GM10266 (cell line): ENCODE measurements at regions not wholly inside any gene's neighbourhood (a gene's known extent, or its start where the extent isn't known, plus 50 kb on each side); places are given as distances from the start of the nearest gene placed in this dataset.

ENCODE experiments used
- DNase-seq: peaks from one replicate; pipeline ENCODE4 v3.0.0; 2012; ENCODE audit errors: extremely low spot score
- CTCF ChIP-seq: IDR thresholded peaks from 2 replicates; pipeline ENCODE4 v1.5.1; 2012; ENCODE audit warnings: mild to moderate bottlenecking, low read depth; ENCODE audit not compliant: control insufficient read depth, insufficient read depth; ENCODE audit errors: missing control alignments

DNA sequence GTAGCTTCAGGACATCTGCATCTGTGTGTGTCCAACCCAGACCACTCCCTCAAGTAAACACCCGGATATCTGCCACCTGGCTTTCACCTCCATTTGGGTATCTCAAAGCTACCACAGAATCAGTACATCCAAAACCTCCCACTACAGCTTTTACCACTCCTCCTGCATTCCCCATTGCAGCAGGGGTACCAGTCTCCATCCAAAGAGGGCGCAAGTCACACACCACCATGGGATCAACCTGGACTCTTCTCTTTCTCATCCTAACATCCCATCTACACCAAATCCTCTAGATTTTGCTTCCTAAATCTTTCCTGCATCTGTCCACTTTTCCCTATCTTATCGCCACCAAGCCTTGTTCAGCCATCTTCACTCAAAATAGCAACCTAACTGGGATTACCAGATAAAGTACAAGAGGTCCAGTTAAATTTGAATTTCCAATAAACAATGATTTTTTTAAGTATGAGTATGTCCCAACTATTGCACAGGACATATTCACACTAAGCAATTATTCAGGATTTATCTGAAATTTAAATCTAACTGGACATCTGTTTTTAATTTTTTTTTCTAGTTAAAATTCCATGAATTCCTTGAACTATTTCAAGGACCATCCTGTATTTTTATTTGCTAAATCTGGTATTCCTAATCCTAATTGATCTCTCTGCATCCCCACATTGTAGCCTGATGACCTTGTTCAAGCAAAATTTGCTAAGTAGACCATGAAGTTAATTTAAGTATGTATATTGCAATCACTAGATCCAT is 164.3 kb upstream of the MLN start:
- DNase-seq, result no peak
- no peak for TF ChIP-seq CTCF

DNA sequence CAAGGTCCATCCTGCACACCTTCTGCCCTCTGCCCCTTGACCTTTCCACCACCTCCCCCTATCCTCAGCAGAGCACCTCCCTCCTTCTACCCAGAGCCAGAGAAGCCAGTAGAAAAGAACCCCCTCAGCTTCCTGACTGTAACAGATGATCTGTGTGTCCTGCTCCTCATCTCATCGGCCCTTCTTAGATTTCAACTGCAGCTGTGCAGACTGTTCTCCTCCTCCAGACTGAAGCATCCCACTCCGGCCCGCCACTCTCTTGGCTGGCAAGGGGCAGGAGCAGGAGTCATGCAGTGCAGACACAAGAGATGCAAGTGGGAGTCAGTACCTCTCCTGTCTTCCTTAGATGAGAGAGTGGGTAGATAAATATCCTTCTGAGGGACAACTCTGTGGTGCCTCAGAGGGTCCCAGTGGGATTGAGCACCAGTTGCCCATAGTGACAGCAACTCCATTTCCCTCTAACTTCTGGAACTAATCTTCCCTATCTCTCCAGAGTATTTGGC is 163.5 kb upstream of the MLN start:
- no peak for TF ChIP-seq CTCF
- no peak for DNase-seq

GRCh38 chr6:33966536-33966935 is 162.7 kb upstream of the MLN start:
- TF ChIP-seq CTCF, result no peak
- DNase-seq, result no peak

DNA sequence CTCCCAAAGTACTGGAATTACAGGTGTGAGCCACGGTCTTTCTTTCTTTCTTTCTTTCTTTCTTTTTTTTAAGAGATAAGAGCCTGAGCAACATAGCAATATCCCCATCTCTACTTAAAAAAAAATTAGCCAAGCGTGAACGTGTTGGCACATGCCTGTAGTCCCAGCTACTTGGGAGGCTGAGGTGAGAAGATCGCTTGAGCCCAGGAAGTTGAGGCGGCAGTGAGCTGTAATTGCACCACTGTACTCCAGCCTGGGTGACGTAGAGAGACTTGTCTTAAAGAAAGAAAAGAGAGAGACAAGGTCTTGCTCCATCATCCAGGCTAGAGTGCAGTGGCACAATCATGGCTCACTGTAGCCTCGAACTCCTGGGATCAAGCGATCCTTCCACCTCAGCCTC is 162.0 kb upstream of the MLN start:
- DNase-seq, result no peak
- no peak for TF ChIP-seq CTCF

DNA sequence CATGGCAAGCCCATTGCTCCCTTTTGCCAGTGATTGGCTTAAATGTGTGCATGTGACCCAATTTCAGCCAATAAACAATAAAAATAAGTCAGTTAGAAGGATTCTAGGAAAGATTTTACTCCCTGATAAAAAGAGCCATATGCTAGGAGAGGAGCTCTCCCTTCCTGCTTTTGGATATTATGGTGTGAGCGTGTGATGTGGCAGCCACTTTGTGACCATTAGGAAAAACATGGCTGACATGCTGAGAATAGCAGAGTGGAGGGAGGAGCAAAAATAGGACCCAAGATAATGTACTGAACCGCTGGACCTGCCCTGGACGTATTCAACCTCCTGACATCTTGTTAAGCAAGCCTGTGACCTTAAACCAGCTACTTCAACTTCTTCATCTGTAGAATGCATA is 160.6 kb upstream of the MLN start:
- DNase-seq, result no peak

DNA sequence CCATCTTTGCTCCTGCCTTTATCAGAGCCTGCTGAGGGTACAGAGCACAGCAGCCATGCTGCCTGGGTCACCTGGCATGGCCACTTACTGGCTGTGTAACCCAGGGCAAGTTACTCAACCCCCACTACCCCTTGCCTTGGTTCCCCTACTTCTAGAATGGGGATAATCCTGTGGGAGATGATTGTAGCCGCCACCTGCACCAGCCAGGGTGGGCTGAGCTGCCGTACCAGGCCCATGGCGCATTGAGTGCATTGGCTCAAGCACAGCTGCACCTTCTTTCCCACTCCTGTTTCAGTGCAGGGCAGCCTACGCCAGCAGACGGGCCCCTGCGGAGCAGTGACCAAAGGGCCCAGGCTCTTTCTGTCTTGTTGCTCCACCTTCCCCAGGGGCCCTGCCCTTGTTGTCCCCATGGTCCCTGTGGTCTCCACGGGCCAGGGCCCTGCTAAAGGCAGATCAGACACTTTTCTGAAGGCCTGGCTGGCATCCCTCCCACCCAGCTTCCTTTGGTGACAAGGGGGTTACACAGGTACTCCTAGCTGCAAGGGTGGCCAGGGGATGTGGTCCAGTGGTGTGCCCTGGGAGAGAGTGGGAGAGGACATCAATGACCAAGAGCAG is 159.4 kb upstream of the MLN start:
- no peak for DNase-seq
- no peak for TF ChIP-seq CTCF

More for the DNA sequence above, 160.6 kb upstream of the MLN start:
- TF ChIP-seq CTCF, result no peak
